Fibroblast of pulmonary artery (primary cell): ENCODE measurements at regions not wholly inside any gene's neighbourhood (a gene's known extent, or its start where the extent isn't known, plus 50 kb on each side); places are given as distances from the start of the nearest gene placed in this dataset.

Experiments
- DNase-seq: peaks from one replicate; pipeline ENCODE4 v3.0.0-alpha.2; 2010; ENCODE audit warnings: low read depth
- H3K4me3 ChIP-seq: replicated peaks from 2 replicates; pipeline ENCODE4 v1.5.1; 2011; ENCODE audit warnings: low read depth, mild to moderate bottlenecking, control low read depth, low read length, moderate library complexity
- CTCF ChIP-seq: IDR thresholded peaks from 2 replicates; pipeline ENCODE4 v1.5.1; 2011; ENCODE audit warnings: mild to moderate bottlenecking, control low read depth, low read length, inconsistent platforms; ENCODE audit errors: missing control alignments

- no peak for TF ChIP-seq CTCF
- no peak overlapping the region for H3K4me3 ChIP-seq
- no peak for DNase-seq
Observed at GRCh38 chr12:16901946-16902345, 296.0 kb upstream of the LMO3 start.

- no peak overlapping the region for H3K4me3 ChIP-seq
- no peak for DNase-seq
- TF ChIP-seq CTCF: no peak
Observed at GRCh38 chr12:16893426-16893825, 287.5 kb upstream of the LMO3 start.

- no peak for DNase-seq
- no peak overlapping the region for H3K4me3 ChIP-seq
- TF ChIP-seq CTCF: no peak
Observed at GRCh38 chr12:16891673-16892072, 285.7 kb upstream of the LMO3 start.

GRCh38 chr12:16884819-16885218, 278.9 kb upstream of the LMO3 start:
- no peak overlapping the region for H3K4me3 ChIP-seq
- DNase-seq: no peak
- TF ChIP-seq CTCF: no peak

- no peak overlapping the region for H3K4me3 ChIP-seq
- TF ChIP-seq CTCF: no peak
- DNase-seq: no peak
Observed at GRCh38 chr12:16884056-16884455, 278.1 kb upstream of the LMO3 start.

- TF ChIP-seq CTCF: no peak
- DNase-seq: no peak
Observed at GRCh38 chr12:16881986-16882570, 276.1 kb upstream of the LMO3 start.

GRCh38 chr12:16880864-16881285, 274.9 kb upstream of the LMO3 start:
- no peak for TF ChIP-seq CTCF
- no peak overlapping the region for H3K4me3 ChIP-seq
- no peak for DNase-seq

More at GRCh38 chr12:16881986-16882570, 276.1 kb upstream of the LMO3 start:
- H3K4me3 ChIP-seq: no peak overlapping the region
